GM12874 (cell line): ENCODE measurements at regions not wholly inside any gene's neighbourhood (a gene's known extent, or its start where the extent isn't known, plus 50 kb on each side); places are given as distances from the start of the nearest gene placed in this dataset.

Experiments
- TF ChIP-seq, protein P1 (sequence below): IDR thresholded peaks from 2 replicates; pipeline ENCODE4 v1.5.1; 2011; ENCODE audit warnings: low read depth, mild to moderate bottlenecking, control low read depth, low read length, moderate library complexity; ENCODE audit not compliant: insufficient read depth

DNA sequence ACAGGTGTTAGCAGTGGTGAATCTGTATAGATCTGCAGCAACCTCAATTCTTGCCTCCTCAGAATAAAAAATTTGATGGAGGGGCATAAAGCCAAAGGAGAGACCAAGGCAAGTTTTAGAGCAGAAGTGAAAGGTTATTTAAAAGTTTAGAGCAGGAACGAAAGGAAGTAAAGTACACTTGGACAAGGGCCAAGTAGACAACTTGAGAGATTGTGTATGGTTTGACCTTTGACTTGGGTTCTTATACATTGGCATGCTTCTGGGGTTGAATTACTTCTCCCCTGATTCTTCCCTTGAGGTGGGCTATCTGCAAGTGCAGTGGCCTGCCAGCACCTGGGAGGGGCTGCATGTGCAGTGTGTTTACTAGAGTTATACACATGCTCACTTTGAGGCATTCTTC lies 278.8 kb upstream of the NDST3 start:
- TF ChIP-seq, protein P1, sequence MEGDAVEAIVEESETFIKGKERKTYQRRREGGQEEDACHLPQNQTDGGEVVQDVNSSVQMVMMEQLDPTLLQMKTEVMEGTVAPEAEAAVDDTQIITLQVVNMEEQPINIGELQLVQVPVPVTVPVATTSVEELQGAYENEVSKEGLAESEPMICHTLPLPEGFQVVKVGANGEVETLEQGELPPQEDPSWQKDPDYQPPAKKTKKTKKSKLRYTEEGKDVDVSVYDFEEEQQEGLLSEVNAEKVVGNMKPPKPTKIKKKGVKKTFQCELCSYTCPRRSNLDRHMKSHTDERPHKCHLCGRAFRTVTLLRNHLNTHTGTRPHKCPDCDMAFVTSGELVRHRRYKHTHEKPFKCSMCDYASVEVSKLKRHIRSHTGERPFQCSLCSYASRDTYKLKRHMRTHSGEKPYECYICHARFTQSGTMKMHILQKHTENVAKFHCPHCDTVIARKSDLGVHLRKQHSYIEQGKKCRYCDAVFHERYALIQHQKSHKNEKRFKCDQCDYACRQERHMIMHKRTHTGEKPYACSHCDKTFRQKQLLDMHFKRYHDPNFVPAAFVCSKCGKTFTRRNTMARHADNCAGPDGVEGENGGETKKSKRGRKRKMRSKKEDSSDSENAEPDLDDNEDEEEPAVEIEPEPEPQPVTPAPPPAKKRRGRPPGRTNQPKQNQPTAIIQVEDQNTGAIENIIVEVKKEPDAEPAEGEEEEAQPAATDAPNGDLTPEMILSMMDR, result no peak

DNA sequence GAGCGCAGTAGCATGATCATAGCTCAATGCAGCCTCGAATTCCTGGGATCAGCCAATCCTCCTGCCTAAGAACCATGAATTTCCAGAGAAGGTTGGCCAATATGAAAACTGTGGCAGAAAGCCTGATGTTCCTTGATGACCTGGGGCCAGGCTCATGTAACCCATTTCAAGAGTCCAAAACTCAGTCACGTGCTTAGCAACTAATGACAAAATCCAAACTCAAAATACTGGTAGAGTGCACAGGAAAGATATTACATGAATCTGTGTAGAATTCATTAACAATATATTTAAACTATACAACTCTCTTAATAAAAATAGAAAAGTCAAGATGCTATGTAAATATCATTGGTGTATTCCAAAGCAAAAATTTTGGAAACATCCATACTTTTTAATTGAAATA lies 265.7 kb upstream of the NDST3 start:
- TF ChIP-seq, protein P1, result no peak

DNA sequence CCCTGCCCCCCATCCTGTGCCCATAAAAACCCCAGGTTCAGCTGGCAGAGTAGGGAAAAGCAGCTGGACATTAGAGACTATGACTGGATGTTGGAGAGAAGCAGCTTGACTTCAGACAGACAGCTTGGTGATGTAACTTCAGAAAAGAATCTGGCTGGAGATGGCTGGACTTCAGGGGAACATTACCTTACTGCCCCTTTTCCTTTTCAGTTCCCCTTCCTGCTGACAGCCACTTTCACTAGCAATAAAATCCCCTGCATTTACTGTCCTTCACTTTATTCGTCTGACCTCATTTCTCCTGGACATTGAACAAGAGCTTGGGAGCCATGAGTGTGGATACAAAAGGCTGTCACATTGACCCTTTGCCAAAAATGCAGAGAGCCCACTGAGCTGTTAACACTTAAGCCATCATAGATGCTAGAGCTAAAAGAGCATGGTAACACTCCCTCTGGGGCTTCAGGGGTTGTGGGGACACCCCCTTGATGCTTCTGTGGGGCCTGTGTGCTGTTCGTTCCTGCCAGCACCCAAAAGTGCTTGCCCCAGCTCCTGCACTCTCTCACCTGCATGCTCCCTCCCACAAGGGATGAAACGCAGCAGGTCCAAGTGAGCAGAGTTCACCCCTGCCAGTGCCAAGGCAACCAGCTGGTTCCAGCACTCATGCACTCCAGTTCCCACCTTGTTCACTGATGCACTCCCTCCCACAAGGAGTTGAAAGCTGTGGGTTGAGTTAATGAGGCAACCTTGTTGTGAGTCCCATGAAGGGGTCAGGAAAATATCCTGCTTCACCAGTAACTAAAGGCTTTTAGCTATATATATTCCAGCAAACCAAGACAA lies 263.8 kb upstream of the NDST3 start:
- TF ChIP-seq, protein P1, result no peak

DNA sequence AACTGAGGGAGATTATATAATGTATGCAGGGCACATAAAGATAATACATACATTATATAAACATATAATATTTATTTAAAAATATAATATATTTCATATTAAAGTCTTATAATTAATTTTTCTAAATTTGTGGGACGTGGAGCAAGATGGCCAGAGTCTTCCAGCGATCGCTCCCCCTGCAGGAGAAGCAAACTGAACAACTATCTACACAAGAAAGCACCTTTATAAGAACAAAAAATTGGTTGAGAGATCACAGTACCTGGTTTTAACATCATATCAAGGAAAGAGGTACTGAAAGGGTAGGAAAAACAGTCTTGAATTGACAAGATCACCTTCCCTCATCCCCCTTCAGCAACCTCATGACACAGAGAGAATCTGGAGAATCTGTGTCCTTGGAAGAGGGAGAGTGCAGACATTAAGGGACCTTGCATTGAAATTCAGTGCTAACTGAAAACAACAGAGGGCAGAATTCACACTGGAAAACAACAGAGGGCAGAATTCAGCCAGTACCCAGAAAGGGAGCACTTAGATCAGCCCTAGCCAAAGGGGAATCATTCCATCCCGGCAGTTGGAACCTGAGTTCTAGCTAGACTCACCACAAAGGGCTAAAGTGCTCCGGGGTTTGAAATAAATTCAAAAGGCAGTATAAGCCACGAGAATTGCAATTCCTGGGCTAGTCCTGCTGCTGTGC lies 262.5 kb upstream of the NDST3 start:
- TF ChIP-seq, protein P1, result no peak

DNA sequence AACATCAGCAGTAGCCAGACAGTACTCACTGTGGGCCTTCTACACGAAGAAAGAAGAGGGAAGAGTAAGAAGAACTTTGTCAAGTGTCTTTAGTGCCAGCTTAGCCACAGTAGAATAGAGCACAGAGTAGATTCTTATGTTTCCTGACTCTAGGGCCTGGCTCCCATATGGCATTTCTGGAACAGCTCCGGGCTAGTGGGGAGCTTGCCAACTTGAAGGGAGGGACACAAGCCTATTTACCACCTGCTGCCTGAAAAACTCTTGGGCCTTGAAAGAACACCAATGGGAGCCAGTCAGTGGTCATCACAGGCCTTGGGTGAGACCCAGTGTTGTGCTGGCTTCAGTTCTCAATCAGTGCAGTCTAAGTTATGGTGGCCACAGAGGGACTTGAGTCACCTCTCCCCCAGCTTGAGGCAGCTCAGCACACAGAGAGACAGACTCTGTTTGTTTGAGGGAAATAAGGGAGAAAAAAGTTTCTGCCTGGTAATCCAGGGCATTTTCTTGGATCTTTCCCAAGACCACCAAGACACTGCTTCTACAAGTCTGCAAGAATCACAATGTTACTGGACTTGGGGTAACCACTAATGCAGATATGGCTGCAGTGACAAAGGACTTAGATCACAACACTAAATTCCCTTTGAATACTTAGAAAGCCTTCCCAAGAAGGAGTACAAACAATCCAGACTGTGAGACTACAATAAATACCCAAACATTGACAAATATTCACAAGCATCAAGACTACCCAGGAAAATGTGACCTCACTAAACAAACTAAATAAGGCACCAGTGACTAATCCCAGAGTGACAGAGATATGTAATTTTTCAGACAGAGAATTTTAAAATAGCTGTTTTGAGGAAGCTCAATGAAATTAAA lies 261.0 kb upstream of the NDST3 start:
- TF ChIP-seq, protein P1, result no peak

DNA sequence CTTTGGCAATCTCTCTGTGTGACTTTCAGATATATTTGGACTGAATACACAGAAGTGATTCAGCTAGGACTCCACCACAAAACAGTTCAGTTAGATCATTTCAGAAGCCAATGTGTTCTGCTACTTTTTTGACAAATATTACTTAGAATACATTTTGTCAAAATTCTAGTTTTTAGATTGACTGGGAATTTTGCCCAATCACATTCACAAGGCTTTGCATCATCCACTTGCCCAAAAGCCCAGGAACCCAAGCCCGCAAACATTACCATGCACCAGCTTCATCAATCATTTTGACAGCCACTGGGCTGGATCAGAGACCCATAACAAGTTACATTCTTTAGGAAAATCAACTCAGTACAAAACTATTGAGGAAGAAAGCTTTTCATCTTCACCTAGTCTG lies 256.6 kb upstream of the NDST3 start:
- TF ChIP-seq, protein P1, result no peak

DNA sequence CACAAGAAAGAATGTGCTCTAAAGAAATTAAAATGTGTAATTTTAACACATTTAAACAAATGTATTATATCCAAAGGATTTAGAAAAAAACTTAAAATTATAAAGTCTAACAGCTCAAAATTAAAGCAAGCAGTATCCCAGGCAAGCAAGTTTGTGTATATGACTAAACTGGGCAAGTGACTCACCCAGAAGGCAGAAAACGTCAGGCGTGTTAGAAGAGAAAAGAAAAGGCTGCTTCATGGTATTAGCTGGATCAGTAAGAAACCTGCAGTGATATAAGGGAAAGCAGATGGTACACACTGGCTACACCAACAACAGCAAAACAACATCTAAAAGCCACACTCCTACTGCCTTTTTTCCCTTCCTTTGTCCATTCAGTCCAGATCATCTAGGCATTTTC lies 250.6 kb upstream of the NDST3 start:
- TF ChIP-seq, protein P1, result no peak
